Stimulated activated CD4-positive, alpha-beta T cell treated with anti-CD3 and anti-CD28 coated beads, Interleukin-15, amount 100 ng/mL, for 24 hours (primary cell): ENCODE measurements at regions not wholly inside any gene's neighbourhood (a gene's known extent, or its start where the extent isn't known, plus 50 kb on each side); places are given as distances from the start of the nearest gene placed in this dataset.

ENCODE experiments used
- DNase-seq: peaks from one replicate; pipeline ENCODE4 v3.0.0-alpha.2; 2020

DNA sequence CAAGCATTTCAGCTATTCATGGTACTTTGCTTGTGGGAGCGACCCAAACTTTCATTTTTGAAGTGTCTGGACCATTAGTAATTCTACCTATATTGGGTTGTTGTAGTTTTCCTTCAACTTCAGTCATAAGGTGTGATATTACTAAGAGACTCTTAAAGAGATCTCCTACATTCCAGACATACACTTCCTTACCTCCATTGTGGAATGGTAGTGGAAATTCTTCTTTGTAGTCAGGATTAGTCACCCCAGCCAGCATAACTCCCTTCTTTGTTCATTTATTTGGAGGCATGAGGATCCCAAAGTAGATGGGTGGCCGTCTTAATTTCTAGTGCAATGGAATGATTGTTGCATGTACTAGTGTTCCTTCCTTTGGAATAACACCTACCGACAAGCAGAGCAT lies 991.4 kb downstream of the ARAP2 start:
- no peak for DNase-seq

DNA sequence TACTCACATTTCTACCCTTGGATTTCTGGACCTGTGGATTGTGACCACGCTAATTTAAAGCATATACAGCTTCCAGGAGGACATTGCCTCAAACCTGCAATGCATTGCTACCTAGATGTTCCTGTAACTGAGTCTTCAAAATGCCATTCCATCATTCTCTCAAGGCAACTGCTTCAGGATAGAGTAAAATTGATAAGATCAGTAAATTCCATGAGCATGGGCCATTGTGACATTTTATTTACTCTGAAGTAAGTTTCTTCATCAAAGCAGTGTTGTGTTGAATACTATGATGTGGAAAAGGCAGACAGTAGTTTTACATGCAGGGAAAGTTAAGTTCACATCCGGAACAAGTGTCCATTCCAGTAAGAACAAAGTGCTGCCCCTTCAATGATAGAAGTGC lies 991.0 kb downstream of the ARAP2 start:
- DNase-seq: no peak

DNA sequence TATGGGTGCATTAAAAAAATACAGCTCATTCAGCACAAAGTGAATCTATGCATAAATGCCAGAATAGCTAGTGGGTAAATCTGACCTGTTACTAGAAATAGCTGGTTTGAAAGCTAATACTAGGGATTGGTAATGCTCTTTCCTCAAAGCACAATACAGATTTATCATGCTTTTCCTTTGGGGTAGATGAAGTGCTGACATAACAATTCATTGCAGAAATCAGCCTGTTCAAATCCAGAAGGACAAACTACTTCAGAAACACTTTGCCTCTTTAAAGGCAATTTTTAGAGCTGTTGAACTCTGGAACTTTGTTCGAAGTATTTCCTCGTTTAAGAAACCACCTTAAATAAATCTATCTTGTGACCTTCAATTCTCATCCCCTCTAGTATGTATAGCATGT lies 957.9 kb downstream of the ARAP2 start:
- no peak for DNase-seq

DNA sequence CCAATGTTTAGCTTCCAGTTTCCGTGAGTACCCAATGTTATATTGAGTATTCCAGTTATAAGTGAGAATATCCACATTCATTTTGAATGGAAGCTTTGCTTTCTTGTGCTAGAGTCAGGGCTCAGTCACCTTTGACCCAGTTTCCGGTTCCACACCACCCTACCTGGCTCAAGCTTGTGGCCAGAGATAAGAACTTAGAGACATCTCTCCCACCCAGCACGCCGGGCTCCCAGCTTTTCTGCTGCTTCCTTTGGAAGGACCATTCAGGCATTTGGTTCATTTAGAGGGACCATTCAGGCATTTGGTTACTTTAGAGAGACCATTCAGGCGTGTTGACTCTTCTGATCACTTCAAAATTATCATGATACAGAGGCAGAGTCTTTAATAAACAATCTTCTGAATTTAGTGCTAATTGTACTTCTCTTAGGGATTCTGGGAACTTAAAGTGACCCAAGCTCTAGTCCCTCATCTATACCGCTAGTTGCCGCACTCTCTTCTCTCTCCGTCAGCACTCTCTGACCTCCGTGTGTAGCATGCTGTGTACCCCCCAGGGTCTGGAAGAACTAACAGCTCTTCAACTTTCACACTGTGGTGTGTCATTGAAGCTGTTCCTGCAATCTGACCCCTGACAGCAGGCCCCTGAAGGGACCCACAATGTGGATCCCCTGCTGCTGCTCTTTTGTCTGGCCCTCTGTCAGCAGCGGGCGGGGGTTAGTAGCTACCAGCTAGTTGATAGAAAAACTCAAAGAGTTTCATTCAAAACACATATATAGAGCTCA lies 943.1 kb downstream of the ARAP2 start:
- no peak for DNase-seq

DNA sequence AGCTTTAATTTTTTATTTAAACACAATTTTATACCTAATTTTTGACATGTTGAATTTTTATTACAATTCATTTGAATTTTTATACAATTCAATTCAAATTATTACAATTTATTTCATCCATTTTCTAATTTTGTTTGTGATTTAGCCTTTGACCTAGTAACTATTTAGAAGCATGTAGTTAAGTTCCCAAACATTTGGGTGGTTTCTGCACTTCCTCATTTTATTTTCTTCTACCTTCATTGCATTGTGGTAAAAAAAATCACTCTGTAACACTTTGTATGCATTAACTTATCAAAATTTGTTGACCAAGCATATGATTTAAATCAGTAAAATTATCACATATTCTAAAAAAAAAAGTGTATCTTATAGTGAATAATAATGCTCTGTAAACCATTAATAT lies 928.9 kb downstream of the ARAP2 start:
- DNase-seq: no peak

DNA sequence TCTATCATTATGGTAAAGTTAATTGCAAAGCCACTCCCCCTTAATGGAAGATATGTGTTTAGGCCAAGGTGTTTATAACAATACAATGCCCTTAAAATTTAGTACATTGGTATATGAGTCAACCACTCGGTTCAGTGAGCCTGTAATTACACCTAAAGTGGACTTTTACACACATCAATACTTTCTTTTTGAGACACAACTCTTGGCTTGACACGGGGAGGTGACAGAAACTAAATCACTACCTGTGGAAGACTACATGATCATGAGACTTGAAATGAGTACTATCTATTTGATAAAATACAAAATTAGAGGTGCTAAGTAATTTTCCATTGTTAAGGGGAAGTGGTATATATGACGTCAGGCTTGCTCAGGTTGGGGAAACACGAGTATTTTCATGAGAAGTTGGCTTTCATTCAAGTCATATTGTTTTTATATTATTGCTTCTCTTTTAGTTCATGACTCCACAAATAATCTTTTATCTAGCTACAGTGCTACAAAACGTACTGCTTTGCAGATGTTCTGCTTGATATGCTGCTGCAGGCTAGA lies 918.3 kb downstream of the ARAP2 start:
- no peak for DNase-seq

DNA sequence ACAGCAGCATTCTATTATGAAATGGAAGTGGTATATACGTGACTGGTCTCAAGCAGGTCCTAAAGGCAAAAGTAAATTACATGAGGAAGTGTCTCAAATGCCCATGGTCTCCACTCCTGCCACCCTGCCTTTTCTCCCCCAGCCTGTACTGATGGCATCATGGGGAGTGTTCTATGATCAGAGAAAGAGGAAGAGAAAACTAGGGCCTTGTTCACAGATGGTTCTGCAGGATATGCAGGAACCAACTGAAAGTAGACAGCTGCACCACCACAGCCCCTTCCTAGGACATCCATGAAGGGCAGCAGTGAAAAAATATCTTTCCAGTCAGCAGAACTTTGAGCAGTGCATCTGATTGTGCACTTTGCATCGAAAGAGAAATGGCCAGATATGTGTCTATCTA lies 901.5 kb downstream of the ARAP2 start:
- DNase-seq: no peak

DNA sequence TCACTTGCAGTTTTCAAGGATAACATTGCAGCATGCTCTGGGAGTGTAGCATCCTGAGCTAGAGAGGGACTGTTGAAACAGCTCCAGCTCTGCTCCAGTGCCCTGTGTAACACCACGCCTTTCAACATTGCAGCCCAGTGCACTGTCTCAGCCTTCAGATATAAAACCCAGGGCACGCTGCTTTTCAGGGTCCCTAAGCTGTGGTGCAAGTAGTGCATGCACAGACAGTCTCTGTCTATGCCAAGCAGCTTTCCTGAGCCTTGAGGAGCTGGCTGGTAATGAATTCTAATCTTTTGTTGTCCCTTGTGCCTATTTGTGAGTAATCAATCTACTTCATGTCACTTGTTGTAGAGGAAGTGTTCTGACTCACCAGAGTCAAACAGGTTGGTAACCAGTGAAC lies 897.0 kb downstream of the ARAP2 start:
- DNase-seq: no peak

DNA sequence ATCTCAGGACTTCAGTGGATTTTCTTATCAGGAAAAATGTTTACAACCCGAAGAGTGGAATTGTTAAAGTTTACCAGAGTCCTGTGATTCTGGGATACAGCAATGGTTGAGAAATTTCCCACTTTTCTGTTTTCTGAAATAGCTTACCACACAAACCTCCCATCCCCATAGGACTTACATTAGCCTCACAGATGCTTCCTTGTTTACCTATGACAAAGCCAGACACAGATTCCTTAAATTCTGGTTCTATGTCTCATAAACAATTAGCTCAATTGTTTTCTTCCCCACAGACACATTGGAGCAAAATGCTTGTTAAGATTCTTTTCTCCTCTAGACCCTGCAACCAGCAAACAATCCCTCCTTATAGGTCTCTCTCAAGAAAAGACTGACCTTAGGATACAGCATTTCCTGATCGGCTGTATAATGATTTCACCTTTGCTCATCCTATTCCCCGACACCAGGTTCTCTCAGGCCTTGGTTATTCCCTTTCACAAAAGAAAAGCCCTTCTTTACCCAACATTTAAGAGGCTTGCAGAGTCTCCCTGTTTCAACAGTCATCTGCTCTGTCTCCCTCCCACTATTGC lies 886.2 kb downstream of the ARAP2 start:
- DNase-seq: no peak

DNA sequence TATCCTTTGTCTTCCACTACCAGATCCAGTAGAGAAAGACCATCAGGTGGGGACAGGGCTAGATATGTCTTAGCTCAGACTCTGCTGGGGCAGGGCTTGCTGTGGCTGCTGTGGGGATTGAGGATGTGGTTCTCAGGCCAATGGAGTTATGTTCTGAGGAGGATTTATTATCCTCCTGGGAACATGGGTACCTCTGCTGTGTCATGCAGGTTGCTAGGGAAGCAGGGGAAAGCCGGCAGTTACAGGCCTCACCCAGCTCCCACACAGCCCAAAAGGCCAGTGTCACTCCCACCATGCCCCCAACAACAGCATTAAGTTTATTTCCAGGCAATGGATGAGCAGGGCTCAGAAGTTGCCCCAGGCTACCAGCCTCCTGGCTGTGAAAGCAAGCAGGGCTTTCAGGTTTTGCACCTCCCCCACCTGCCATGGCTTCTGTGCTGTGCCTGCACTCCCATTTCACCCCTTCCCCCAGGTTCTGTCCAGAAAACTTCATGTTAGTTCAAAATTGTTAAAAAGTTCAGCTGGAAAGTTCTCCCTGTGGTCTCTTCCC lies 879.9 kb downstream of the ARAP2 start:
- DNase-seq: no peak

DNA sequence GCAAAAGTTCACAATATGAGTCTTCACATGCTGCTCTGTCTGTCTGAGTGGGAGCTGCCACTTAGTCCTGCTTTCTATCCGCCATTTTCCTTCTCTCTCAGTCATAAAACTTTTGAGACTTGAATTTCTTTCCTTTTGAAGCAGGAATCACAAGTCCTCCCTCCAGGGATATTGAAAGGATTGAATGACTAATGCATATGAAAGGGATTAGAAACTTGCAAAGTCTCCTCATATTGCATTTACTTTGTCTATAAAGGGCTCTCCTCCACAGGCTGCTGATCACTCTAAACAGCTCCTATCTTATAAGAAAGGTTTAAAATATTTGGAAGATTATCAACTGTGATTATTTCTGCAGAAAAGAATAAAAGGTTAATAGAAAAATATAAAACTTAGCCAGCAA lies 879.1 kb downstream of the ARAP2 start:
- no peak for DNase-seq

DNA sequence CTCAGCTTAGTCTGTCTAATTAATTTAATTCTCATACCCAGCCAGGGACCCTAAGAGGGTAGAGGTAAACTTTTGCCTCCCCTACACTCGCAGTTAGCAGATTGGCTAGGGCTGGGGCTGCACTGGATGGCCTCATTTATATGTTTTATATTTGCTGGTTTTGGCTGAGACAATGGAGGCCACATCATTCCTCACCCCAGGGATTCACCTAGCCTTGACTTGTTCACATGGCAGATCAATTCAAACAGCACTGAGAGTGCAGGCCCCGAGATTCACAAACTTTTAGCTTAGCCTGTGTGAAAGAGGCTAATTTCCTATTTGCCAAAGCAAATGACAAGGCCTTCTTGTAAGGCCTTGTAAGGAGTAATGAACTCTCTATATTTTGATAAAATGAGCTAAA lies 844.4 kb downstream of the ARAP2 start:
- no peak for DNase-seq

DNA sequence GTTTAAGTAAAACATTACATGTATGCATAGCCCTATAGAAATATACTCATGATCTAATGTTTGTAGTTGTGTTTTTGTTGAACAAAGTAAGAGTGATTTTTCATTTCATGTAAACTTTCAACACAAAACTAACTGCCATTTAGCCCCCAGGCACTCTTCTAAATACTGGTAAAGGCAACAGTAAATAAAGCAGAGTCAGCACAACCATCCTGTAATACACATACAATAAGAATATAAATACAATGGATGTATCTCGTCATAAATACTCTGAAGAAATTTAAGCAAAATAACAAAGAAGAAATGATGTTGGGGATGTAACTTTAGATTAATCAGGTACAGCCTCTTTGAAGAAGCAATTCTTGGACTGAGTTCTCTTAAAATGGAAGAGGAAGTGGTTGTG lies 821.2 kb downstream of the ARAP2 start:
- DNase-seq: no peak

DNA sequence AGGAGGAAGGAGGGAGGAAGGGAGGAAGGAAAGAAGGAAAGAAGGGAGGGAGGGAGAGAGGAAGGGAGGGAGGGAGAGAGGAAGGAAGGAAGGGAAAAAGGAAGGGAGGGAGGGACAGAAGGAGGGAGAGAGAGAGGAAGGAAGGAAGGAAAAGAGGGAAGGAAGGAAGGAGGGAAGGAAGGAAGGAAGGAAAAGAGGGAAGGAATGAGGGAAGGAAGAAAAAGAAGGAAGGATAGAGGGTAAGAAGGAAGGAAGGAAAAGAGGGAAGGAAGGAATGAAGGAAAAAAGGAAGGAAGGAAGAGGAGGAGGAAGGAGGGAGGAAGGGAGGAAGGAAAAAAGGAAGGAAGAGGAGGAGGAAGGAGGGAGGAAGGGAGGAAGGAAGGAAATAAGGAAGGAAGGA lies 796.8 kb downstream of the ARAP2 start:
- no peak for DNase-seq

DNA sequence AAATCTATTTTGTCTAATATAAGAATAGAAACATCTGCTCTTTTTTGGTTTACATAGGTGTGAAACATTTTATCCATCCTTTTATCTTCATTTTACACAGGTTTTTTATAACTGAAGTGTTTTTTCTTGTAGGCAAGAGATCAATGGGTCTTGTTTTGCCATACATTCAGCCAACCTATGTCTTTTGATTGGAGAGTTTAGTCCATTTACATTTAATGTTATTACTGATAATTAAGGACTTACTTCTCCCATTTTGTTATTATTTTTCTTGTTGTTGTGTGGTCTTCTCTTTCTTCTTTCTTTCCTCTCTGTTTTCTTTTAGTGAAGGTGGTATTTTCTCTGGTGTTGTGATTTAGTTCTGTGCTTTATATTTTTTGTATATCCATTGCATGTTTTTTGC lies 785.3 kb downstream of the ARAP2 start:
- DNase-seq: no peak

DNA sequence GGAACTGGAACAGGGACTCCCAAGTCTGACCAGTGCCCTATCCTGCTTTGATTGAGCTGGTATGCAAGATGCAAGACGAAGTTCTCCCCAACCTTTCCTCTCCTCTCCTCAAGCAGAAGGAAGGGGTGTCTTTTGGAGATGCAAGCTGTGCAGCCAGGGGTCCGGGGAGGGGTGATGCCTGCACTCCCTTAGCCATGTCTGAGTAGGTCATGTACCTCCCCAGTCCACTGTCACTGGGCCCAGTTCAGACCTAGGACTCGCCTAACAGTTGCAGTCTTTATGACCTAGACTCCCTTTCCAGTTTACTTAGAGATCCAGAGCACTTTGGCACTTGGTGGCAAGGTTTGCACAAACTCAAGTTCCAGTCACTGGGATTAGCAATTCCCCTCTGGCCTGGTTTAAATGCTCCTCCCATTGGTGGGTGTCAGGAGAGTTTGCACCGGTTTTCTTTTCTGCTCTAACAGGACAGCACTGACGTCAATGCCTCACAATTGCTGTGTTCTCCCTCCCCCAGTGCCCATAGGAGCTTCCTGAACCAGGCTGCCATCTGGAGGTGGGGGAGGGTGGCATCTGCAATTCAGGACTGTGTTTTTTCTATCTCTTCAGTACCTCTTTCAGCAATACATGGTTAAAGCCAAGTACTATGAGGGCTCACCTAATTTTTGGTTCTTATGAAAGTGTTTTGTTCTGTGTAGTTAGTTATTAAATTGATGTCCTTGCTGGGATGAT lies 782.2 kb downstream of the ARAP2 start:
- no peak for DNase-seq

DNA sequence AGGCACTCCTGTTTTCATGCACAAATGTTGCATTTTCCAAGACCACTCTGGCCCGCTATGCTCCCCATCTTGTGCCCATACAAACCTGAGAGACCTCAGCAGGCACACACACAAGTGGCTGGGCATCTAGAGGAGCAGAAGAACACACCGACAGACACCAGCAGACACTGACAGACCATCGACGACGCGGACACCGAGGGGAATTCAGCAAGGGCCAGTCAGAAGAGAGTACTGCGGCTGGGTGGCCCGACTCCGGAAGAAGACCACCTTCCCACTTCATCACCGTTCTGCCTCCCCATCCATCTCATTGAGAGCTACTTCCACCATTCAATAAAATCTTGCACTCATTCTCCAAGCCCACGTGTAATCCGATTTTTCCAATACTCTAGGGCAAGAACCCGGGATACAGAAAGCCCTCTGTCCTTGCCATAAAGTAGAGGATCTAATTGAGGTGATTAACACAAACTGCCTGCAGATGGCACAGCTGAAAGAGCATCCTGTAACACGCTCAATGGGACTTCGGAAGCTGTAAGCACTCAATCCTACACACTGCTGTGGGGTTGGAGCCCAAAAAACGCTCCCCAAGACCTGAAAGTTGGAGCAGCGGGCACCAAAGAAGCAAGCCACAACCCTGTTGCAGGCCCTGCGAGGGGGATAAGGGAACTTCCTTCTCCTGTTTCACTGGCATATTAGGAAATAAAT lies 780.9 kb downstream of the ARAP2 start:
- DNase-seq: no peak

DNA sequence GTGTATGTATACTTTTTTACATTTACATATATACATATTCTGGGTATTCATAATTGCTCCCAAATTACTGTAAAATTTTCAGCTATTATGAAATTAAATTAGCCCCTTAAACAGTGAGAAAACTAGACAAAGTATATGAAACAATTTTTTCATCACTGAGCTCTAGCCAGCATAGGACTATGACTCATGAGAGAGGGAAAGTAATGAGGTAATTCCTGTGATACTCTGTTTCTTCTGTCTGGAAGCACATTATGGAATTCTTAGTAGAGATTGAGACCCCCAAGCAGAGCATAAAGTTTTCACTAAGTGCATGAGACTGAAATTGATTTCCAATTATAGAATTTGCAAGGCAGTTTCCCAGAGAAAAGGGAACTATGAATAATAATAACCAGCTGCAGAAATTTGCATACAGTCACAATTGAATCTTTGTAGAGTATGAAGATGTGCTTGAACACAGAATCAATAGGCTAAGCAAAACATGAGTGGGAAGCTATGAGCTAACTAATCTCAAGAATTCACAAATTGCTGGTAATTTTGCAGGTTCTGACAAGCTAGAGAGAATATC lies 779.3 kb downstream of the ARAP2 start:
- no peak for DNase-seq

DNA sequence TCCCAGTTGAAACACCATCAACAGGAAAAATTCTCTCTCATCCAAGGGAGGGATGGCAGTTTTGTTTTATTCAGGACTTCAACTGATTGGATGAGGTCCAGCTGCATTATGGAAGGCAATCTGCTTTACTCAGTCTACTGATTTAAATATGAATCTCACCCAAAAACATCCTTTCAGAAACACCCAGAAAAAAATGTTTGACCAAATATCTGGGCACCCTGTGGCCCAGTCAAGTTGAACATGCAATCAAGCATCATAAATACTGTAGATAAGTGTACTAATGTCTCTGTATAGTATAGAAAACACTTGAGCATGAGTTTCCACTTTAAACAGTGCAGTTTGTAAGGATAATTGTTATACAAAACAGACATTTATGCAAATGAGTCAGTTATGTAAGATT lies 753.2 kb downstream of the ARAP2 start:
- DNase-seq: no peak

DNA sequence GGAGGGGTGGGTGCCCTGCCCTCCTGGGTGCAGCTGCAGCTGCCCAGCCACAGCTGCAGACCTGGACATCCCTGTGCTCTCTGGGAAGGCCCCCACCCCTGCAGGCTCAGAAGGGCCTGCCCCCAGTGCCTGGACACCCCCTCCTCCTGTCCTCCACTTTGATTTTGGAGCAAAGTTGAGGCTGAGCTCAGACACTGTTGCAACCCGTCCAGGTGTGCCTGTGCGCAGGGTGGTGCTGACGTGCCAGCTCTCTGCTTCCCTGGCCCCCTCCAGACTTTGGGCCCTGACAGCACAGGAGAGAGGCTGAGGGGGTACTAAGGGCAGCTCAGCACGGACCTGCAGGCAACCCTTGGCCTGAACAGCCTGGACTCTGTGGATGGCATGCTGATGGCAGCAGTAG lies 750.3 kb downstream of the ARAP2 start:
- no peak for DNase-seq

DNA sequence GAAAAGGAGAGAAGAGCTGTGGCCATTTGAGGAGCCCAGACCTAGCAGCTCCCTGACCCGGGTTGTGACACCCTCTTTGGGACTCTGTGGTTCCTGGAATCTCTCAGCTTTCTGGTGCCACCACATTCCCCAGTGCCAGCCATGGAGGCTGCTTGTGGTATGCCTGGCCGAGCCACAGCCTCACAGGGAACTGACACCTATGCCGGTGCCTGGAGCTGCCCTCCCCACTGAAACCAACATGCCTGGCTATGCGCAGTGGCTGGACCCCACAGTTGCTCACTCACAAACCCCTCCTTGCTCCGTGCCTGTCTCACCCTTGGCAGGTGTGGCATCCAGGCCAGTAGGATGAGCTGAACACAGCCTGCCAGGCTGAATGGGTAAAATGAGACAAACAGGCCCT lies 749.4 kb downstream of the ARAP2 start:
- DNase-seq: no peak

DNA sequence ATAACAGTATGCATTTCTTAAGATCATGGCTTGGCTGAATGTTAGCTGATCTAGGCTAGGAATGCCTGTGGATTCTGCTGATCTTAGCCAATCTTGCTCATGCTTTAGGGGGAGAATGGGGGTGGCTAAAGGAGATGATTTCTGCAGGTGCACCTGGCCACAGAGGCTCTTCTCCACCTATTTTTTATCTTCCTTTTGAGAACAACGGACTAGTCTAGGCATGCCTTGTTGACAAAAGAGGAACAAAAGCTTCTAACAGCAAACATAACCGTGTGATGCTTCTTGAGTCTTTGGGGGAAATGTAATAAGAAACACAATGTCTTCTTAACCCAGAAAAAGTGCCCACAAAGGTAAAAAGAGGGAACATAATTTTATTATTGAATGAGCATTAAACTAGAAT lies 743.5 kb downstream of the ARAP2 start:
- DNase-seq: no peak

DNA sequence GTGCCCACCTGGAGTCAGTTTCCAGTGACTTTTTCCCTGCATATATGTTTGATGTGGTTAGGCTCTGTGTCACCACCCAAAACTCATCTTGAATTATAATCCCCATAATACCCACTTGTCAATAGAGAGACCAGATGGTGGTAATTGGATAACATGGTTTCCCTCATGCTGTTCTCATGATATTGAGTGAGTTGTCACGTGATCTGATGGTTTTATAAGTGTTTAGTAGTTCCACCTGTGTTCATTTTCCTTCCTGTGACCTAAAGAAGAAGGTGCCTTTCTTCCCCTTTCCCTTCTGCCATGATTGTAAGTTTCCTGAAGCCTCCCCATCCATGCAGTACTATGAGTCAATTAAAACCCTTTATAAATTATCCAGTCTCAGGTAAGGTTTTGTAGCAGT lies 740.9 kb downstream of the ARAP2 start:
- DNase-seq: no peak
